ENCODE measurements at regions not wholly inside any gene's neighbourhood (a gene's known extent, or its start where the extent isn't known, plus 50 kb on each side); places are given as distances from the start of the nearest gene placed in this dataset.

GRCh38 chr4:128488055-128488705 lies 200.6 kb upstream of the PGRMC2 start:
- DNase-seq (ENCODE audit: low read depth, low spot score), result no peak

DNA sequence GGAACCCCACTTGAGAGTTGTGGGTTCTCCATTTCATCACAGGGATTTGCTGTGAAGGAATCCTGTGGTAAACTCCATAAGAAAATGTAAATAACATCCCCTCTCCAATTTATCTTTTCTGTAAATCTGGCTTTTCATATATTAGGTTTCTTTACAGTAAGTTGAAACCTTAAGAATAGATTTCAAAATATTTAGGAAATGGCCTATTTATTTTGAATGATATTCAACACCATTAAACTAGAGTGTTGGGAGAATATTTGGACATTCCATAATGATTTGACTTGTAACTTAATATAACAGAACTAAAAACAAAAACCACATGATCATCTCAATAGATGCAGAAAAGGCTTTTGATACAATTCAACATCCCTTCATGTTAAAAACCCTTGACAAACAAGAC lies 197.3 kb upstream of the PGRMC2 start:
- no peak for DNase-seq (ENCODE audit: low read depth, low spot score)

- no peak for DNase-seq (ENCODE audit: low read depth, low spot score)
These were observed 196.2 kb upstream of the PGRMC2 start for GRCh38 chr4:128483816-128484215.

DNA sequence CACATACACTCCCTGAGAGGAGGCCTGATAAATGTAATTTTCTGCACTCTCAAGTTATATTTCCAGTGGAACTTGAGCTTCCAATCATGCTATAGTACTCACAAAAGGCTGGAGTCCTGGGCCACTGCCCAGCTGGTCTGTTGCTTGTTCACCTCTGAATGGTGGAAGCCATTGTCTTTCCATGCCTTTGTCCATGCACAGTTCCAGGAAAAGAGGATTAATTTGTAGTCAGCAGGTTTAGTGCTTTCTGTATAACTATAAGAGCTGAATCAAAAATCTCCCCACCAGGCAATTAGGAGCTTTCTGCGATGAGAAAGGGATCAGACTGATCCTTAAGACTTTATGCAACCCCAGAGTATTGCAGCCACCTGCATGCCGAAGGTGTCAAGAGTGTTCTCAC lies 195.4 kb upstream of the PGRMC2 start:
- DNase-seq (ENCODE audit: low read depth, low spot score), result no peak

DNA sequence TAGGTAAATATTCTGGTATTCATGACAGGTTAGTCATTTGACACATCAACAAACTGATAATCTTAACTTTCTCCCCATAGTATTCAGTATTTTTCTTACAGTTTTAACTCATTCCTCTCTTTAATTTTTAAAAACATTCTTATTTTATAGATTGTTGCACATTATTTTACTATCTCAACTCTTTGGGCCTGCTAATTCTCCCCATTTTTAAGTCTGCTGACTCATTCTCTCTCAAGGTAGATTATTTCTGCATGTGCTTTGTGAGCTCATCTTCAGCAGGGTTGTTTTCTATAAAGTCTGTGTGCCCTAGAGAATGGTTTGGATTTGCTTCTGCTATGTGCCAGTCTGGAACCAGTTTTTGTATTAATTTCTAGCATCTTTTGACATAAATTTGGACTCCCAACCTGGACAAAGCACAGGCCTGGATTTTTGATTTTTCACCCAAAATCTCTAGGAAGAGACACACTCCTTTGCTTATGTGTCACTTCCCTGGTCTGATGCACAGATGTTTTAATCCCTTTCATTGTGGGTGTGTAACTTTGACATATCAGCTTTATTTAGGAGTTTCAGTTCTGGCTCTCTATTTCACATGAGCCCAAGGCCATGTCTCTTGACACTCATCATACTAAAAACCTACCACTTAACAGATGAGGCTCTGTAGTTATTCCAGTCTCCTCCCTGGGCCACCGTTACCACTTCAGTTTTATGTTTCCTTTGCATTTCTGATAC lies 194.3 kb upstream of the PGRMC2 start:
- DNase-seq (ENCODE audit: low read depth, low spot score), result no peak

- DNase-seq (ENCODE audit: low read depth, low spot score), result no peak
These were observed 193.3 kb upstream of the PGRMC2 start for GRCh38 chr4:128480945-128481344.

DNA sequence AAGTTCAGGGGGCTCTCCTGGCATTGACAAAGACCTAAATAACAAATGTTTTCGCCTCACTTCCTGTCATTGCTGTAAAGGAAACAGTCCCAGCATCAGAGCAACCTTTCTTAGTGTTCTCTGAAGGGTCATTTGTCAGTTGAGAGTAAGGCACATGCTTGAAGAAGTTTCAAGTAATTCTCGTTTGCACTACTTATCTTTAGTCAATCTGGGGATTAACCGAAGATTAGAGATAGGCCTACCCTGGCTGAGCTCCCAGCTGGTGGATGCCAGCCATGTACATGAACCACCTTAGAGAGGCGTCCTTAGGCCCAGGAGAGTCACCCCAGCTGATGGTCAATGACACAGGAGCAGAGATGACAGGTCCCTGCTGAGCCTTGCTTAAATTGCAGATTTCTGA lies 189.9 kb upstream of the PGRMC2 start:
- DNase-seq (ENCODE audit: low read depth, low spot score), result no peak

DNA sequence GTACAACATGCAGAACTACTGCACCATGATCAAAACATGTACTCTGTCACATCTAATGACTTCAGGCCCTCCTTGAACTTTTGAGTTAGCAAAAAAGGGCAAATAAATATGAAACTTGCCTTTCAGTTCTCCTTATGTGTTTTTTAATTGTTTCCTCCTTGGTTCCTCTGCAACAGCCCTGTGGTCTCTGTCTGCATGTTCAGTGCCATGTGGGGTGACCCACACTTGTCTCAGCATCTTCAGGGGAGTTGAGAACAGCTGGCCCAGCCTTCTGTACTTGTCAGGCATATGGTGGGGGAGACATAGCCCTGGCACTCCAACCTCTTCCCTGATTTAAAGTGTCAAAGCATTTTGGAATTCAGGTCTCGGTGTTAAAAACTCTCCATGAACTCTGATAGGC lies 188.0 kb upstream of the PGRMC2 start:
- no peak for DNase-seq (ENCODE audit: low read depth, low spot score)

DNA sequence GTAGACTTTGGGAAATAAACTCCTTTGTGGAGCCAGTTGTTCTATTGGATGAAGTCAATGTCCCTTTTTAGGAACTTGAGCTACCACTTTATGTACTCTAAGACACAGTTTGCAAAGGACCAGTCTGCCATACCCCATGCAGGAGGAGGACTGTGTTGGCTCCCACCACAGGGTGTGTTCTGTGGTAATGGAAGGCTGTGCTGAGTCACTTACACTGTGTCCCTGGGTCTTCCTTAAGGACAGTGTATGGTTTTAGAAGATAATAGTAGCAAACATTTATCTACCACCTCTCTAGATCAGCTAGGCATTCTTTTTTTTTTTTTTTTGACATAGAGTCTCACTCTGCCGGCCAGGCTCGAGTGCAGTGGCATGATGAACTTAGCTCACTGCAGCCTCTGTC lies 184.0 kb upstream of the PGRMC2 start:
- no peak for DNase-seq (ENCODE audit: low read depth, low spot score)

DNA sequence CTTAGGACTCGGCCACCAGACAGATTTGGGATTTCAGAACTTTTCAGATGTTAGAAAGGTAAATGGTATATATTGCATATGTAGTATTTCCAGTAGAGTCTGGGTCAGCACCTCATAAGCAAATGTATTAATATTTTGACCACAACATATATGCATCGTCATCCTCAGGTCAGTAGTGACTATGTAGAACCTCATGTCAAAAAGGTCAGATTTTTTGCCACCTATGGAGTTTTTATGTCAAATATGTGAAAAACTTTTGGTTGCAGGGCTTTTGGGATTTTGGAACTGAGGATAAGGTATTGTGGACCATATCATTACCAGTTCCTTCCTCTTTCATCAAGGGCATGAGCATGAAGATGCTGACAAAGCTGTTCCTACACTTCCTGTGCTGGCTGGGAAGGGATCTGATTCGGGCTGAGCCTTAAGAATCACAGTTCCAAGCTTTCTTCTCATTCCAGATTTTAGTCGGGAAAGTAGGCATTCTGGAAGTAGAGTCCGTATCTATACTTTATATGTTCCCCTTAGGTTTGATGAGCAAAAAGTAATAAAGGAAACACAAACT lies 183.0 kb upstream of the PGRMC2 start:
- no peak for DNase-seq (ENCODE audit: low read depth, low spot score)

- no peak for DNase-seq (ENCODE audit: low read depth, low spot score)
These were observed 180.7 kb upstream of the PGRMC2 start for GRCh38 chr4:128468123-128468989.

DNA sequence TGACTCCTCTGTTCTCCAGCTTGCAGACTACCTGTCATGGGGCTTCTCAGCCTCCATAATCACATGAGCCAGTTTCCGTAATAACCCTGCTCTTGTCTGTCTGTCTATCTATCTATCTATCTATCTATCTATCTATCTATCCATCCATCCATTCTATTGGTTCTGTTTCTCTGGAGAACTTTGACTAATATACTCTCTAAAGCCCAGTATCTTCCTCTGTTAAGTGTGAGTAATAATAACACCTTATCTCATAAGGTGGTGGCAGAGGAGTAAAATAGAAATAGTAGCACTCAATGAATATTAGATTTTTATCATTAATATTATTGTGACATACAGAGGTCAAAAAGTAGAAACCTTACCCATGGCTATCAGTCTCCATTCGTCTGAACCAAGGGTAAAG lies 177.9 kb upstream of the PGRMC2 start:
- DNase-seq (ENCODE audit: low read depth, low spot score), result no peak

DNA sequence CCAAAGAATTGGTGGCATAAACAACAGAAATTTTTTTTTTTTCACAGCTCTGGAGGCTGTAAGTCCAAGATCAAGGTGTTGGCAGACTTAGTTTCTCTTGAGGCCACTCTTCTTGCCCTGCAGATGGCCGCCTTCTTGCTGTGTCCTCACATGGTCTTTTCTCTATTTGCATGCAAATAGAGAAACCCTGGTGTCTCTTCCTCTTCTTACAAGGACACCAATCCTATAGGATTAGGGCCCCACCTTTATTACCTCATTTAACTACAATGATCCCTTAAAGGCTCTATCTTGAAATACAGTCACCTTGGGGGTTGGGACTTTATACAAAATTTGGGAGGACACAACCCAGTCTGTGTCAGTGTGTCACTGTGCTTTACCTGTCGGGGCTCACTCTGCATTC lies 175.4 kb upstream of the PGRMC2 start:
- DNase-seq (ENCODE audit: low read depth, low spot score), result no peak

DNA sequence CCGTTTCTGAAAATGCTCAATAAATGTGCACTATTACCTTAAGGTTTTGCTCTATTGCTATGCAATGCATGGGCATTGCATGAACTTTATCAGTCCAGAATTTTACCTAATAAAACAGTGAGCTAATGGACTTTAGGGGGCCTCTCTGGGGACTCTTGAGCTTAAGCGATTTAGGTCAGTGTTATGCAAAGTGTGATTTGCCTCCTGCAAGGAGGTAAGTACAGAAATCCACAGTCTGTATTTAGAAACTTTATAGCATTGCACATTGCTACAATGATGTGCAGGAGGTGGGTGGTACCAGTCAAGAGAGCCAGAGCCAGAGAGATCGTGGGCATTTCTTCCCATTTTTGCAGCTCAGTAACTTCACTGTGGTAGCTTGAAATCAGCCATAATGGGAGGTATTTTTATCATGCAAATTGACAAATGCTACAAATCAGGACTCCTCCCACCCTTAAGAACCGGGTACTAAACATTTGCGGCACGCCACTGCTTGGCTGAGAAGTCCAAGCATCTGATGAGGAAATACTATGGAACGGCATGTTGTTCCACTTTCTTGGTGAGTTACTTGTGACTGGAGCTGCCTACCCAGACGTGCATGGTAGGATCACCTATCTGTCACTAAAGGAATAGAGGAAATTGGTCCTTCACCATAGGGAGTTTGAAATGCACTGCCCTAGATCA lies 174.6 kb upstream of the PGRMC2 start:
- no peak for DNase-seq (ENCODE audit: low read depth, low spot score)

GRCh38 chr4:128461291-128462102 lies 173.9 kb upstream of the PGRMC2 start:
- no peak for DNase-seq (ENCODE audit: low read depth, low spot score)

DNA sequence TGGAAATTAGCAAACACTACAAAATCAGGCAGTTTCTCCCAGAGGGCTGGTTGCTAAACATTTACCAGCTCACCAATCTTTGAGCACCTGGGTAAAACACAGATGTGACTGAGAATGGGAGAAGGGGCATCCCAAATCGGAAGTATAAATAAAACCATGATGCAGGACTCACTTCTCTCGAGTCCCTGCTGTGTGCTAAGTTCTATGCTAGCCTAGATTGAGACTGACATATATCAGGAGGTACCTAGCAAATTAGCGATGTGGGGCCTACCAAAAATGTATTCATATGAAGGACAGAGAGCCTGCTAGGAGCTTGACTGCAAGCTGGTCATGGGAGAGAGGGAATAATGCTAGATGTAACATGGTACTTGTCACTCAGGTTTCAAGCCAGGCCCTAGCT lies 171.9 kb upstream of the PGRMC2 start:
- no peak for DNase-seq (ENCODE audit: low read depth, low spot score)

GRCh38 chr4:128458816-128459215 lies 171.2 kb upstream of the PGRMC2 start:
- no peak for DNase-seq (ENCODE audit: low read depth, low spot score)

- DNase-seq (ENCODE audit: low read depth, low spot score), result no peak
These were observed 170.1 kb upstream of the PGRMC2 start for GRCh38 chr4:128457726-128458125.

DNA sequence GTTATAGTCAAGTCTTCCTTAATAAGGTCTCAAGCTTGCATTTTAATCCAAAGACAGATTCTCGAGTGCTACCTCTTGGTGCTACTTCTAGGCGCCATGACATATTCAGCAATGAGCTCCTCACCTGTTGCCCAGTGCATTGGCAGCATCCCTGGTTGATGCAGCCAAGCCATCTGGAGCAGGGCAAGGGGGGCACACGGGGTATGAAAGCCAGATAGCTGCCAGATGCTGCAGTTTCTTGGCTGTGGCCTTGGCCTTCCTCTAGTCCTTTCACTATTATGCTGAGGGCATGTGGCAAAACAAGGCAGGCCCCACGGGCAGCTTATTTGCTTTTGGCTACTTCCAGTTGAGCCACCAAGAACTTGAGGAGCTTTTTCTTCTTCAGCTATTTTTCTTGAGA lies 168.6 kb upstream of the PGRMC2 start:
- no peak for DNase-seq (ENCODE audit: low read depth, low spot score)

DNA sequence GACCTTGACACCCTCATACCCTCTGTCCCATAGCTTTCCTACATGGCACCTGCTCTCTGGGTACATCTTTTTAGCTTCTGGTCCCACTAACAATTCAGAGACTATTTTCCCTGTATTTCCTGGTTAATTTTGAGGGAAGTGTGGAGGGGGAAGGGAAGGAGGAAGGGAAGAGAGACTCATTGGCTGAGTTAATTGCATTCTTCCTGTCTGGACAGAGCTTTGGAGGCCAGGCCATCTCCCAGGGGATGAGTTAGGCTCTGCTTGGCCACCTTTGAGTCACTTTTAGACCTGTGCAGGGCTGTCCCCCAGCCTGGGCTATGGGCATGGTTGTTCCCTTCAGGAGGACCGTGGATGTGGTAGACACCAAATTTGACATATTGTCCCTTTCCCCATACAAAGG lies 167.9 kb upstream of the PGRMC2 start:
- no peak for DNase-seq (ENCODE audit: low read depth, low spot score)

- DNase-seq (ENCODE audit: low read depth, low spot score), result no peak
These were observed 167.3 kb upstream of the PGRMC2 start for GRCh38 chr4:128454881-128455280.

Data from activated CD4-positive, CD25-positive, alpha-beta regulatory T cell treated with anti-CD3 and anti-CD28 coated beads, Interleukin-2, amount 50 U/mL, for 16 hours (primary cell).